ENCODE measurements at regions not wholly inside any gene's neighbourhood (a gene's known extent, or its start where the extent isn't known, plus 50 kb on each side); places are given as distances from the start of the nearest gene placed in this dataset.
"Not testable (repeated sequence)": the region's sequence is repeated elsewhere in the genome, so short reads cannot be mapped to it uniquely, and the experiment has no call there.

- DNase-seq (ENCODE audit: low read depth), result not testable (repeated sequence)
Measured at GRCh38 chr5:34329201-34329600, 286.2 kb upstream of the C1QTNF3 start.

GRCh38 chr5:34329611-34330108, 286.6 kb upstream of the C1QTNF3 start:
- DNase-seq (ENCODE audit: low read depth), result peak; percentile 3

DNA sequence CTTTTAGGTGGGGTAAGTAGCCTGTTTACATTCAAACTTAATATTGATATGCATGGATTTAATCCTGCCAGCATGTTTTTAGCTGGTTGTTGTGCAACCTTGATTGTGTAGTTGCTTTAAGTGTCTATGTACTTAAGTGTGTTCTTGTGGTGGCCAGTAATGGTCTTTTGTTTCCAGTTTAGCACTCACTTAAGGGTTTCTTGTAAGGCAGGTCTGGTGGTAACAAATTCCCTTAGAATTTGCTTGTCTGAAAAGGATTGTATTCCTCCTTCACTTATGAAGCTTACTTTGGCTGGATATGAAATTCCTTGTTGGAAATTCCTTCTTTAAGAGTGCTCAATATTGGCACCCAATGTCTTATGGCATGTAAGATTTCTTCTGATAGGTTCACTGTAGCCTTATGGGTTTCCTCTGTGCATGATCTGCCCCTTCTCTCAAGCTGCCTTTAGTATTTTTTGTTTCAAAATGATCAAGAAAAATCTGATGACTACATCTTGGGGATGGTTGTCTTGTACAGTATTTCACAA, 289.0 kb upstream of the C1QTNF3 start:
- not testable (repeated sequence) for DNase-seq (ENCODE audit: low read depth)

GRCh38 chr5:34339408-34340001, 296.5 kb upstream of the C1QTNF3 start:
- not testable (repeated sequence) for DNase-seq (ENCODE audit: low read depth)

- DNase-seq (ENCODE audit: low read depth), result not testable (repeated sequence)
Measured at GRCh38 chr5:34354440-34354839, 301.7 kb upstream of the RAI14 start.

DNA sequence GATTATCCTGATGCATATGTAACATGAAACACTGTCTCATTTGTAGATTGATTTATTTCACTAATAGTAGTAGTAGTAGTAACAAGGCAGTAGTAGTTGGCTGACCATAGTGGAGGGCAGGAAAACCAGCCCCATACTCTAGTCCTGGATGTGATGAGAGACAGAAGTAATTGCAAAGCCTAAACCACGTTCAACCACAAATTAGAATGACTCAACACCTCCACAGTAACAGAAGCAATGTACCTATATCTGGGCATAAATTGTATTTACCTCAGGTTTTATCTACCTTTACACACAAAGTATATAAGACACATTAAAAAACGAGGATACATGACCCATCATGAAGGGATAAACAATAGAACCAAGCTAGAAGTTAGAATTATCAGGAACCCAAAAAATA, 284.7 kb upstream of the RAI14 start:
- not testable (repeated sequence) for DNase-seq (ENCODE audit: low read depth)

GRCh38 chr5:34371817-34372216, 284.3 kb upstream of the RAI14 start:
- not testable (repeated sequence) for DNase-seq (ENCODE audit: low read depth)

GRCh38 chr5:34372739-34373138, 283.4 kb upstream of the RAI14 start:
- not testable (repeated sequence) for DNase-seq (ENCODE audit: low read depth)

GRCh38 chr5:34377651-34378050, 278.5 kb upstream of the RAI14 start:
- not testable (repeated sequence) for DNase-seq (ENCODE audit: low read depth)

GRCh38 chr5:34378498-34378897, 277.6 kb upstream of the RAI14 start:
- DNase-seq (ENCODE audit: low read depth), result not testable (repeated sequence)

GRCh38 chr5:34388754-34389153, 267.4 kb upstream of the RAI14 start:
- DNase-seq (ENCODE audit: low read depth), result not testable (repeated sequence)

GRCh38 chr5:34409373-34409772, 246.8 kb upstream of the RAI14 start:
- DNase-seq (ENCODE audit: low read depth), result no peak

- no peak for DNase-seq (ENCODE audit: low read depth)
Measured at GRCh38 chr5:34410411-34411139, 245.6 kb upstream of the RAI14 start.

GRCh38 chr5:34411470-34412346, 244.4 kb upstream of the RAI14 start:
- DNase-seq (ENCODE audit: low read depth), result no peak

DNA sequence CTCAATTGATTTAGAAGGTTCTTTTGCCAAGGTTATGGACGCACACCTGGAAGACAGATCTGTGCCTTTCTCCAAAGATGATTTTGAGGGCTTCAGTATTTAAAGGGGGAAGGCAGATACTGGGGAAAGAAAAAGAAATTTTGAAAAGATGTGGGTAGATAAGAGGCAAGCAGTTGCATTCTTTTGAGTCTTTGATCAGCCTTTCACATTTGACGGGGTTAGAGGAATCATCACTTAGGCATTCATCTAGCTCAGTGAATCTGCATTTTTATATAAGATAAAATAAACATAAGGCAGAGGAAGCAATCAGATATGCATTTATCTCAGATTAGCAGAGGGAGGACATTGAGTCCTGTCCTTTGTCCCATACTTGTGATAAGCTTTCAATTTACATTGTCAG, 243.4 kb upstream of the RAI14 start:
- DNase-seq (ENCODE audit: low read depth), result no peak

- no peak for DNase-seq (ENCODE audit: low read depth)
Measured at GRCh38 chr5:34415559-34416198, 240.4 kb upstream of the RAI14 start.

DNA sequence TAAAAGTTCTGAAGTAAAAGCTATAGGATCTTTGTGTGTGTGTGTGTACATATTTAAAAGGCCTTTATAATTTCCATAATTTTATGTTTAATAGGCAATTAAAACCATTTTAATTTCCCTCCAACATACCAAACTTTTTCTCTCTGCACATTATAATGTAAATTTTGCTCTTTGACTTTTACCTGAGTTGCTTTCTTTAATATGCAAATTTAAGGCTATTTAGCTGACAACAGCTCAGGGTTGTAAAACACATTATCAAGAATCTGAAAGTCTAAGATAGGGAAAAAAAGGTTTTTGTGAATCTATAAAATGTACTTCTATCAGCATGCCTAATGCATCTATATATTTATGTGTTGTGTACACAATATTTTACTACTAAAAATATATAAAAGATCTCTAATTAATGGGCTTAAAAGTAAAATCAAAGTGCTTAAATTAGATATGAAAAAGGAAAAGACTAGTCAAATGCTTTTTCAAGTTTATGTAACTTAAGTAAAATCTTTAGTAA, 239.6 kb upstream of the RAI14 start:
- no peak for DNase-seq (ENCODE audit: low read depth)

- DNase-seq (ENCODE audit: low read depth), result not testable (repeated sequence)
Measured at GRCh38 chr5:34420191-34420590, 235.9 kb upstream of the RAI14 start.

DNA sequence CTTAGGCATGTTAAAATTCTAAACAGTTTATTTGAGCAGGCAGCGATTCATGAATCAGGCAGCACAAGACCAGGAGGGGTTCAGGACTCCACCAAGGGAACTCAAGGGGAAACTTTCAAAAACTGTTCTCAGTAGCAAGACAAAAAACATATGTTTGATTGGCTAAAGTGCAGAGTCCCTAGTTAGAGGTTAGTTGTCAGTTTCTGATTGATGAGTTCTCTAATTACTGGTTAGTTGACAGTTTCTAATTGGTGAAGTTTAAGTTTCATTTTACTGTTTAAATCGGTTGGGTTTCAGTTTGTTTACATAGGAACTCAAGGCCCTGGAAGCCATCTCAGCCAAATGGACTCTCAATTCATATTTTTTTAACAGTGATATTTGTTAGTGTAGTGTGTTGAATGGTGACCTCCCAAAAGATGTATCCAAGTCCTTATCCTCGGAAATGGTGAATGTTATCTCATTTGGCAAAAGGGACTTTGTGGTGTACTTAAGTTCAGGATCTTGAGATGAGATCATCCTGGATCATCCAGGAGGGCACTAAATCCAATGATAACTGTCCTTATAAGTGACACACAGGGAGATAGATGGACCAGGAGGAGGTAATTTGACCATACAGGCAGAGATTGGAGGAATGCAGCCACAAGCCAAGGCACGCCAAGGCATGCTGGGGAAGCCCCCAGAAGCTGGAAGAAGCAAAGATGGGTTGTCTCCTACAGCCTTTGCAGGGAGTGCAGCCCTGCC, 219.2 kb upstream of the RAI14 start:
- no peak for DNase-seq (ENCODE audit: low read depth)

DNA sequence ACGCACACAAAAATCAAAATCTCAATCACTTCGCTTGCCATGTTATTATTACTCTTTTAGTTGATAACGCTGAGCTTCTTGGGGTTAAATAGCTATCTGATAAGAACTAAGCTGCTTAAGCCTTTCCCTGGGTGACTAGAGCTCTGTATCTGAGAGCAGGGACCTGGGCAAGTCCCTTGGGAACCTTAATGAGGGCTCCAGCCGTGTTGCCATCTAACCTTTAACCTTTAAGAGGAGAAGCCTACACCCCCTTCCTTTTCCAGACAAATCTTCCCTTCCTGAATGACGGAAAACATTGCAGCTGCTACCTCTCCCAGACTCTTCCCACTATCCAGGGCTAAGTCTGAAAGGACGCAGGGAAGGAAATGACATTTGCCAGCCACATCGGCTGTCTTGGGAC, 216.5 kb upstream of the RAI14 start:
- DNase-seq (ENCODE audit: low read depth), result no peak

DNA sequence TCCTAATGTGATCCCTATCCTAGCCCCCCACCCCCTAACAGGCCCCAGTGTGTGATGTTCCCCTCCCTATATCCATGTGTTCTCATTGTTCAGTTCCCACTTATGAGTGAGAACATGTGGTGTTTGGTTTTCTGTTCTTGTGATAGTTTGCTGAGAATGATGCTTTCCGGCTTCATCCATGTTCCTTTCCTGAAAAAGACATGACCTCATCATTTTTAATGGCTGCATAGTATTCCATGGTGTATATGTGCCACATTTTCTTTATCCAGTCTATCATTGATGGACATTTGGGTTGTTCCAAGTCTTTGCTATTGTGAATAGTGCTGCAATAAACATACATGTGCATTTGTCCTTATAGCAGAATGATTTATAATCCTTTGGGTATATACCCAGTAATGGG, 214.4 kb upstream of the RAI14 start:
- not testable (repeated sequence) for DNase-seq (ENCODE audit: low read depth)

Data from GM04503 (cell line).